AG09309 (cell line): ENCODE measurements at regions not wholly inside any gene's neighbourhood (a gene's known extent, or its start where the extent isn't known, plus 50 kb on each side); places are given as distances from the start of the nearest gene placed in this dataset.
"Not testable (repeated sequence)": the region's sequence is repeated elsewhere in the genome, so short reads cannot be mapped to it uniquely, and the experiment has no call there.

Experiments
- DNase-seq: peaks from one replicate; pipeline ENCODE4 v3.0.0-alpha.2; 2010; ENCODE audit warnings: low read depth
- H3K4me3 ChIP-seq: 2 replicates; pipeline ENCODE4 v1.5.1; 2011; ENCODE audit warnings: mild to moderate bottlenecking, low read depth, low read length, moderate library complexity; ENCODE audit not compliant: control insufficient read depth
- CTCF ChIP-seq: IDR thresholded peaks from 2 replicates; pipeline ENCODE4 v1.5.1; 2011; ENCODE audit warnings: mild to moderate bottlenecking, low read depth, low read length, inconsistent platforms; ENCODE audit not compliant: insufficient read depth, control insufficient read depth; ENCODE audit errors: missing control alignments

- no peak for TF ChIP-seq CTCF
- DNase-seq: no peak
These were observed 201.4 kb upstream of the CBLB start for GRCh38 chr3:106070187-106070586.

GRCh38 chr3:106071306-106071705 is 202.5 kb upstream of the CBLB start:
- TF ChIP-seq CTCF: no peak
- DNase-seq: no peak
- no peak overlapping the region for H3K4me3 ChIP-seq

More at GRCh38 chr3:106070187-106070586, 201.4 kb upstream of the CBLB start:
- no peak overlapping the region for H3K4me3 ChIP-seq

DNA sequence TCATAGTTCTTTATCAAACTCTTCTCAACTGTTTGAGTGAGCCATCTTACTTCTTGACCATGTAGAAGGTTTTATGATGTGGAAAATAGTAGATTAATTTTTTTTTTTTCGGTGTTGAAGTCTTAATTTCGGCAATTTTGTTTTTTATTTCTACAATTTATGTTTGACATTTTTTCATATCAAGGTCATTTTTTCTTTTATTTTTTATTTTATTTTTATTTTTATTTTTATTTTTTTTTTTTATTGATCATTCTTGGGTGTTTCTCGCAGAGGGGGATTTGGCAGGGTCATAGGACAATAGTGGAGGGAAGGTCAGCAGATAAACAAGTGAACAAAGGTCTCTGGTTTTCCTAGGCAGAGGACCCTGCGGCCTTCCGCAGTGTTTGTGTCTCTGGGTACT is 203.8 kb upstream of the CBLB start:
- not testable (repeated sequence) for DNase-seq, H3K4me3 ChIP-seq

GRCh38 chr3:106073806-106074205 is 205.0 kb upstream of the CBLB start:
- not testable (repeated sequence) for DNase-seq, H3K4me3 ChIP-seq

DNA sequence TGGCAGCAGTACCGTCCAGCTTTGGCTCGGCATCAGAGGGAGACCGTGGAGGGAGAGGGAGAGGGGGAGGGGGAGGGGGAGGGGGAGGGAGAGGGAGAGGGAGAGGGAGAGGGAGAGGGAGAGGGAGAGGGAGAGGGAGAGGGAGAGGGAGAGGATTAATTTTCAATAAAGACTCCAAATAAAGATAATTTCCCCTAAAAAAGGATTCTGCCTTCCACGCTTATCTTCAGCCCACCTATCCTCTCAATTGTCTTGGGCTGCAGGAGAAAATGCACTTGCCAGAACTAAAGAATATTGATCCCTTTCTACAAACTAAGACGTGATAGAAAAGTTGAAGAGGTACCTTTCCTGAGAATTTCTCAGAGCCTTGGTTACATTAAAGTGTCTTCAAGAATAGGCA is 206.9 kb upstream of the CBLB start:
- H3K4me3 ChIP-seq, DNase-seq: not testable (repeated sequence)

DNA sequence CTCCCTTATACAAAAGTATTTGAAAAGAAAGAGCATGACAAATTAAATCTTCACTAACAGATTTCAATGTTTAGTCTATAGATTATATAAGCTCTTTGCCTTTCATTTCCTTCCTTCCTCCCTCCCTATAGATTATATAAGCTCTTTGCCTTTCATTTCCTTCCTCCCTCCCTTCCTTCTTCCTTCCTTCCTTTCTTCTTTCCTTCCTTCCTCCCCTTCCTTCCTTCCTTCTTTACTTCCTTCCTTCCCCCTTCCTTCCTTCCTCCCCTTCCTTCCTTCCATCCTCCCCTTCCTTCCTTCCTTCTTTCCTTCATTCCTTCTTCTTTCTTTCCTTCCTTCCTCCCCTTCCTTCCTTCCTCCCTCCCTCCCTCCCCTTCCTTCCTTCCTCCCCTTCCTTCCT is 209.8 kb upstream of the CBLB start:
- no peak for DNase-seq
- no peak overlapping the region for H3K4me3 ChIP-seq
- no peak for TF ChIP-seq CTCF

- TF ChIP-seq CTCF: no peak
- no peak for DNase-seq
- no peak overlapping the region for H3K4me3 ChIP-seq
These were observed 213.8 kb upstream of the CBLB start for GRCh38 chr3:106082616-106083015.

- H3K4me3 ChIP-seq: no peak overlapping the region
- TF ChIP-seq CTCF: no peak
- DNase-seq: no peak
These were observed 214.4 kb upstream of the CBLB start for GRCh38 chr3:106083207-106083606.

DNA sequence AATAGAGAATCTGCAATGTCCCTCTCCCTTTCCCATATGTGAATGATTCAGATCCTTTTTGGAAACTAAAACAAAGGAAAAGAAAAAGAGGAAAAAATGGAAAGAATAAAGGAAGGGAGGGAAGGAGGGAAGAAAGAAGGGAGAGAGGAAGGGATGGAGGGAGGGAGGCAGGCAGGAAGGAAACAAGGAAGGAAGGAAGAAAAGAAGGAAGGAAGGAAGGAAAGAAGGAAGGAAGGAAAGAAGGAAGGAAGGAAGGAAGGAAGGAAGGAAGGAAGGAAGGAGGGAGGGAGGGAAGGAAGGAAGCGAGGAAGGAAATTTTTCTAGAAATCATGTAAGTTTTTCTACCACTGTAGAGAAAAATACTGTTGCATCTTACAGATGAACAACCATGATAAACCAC is 215.0 kb upstream of the CBLB start:
- no peak overlapping the region for H3K4me3 ChIP-seq
- no peak for TF ChIP-seq CTCF
- no peak for DNase-seq
